ENCODE measurements at regions not wholly inside any gene's neighbourhood (a gene's known extent, or its start where the extent isn't known, plus 50 kb on each side); places are given as distances from the start of the nearest gene placed in this dataset.

DNA sequence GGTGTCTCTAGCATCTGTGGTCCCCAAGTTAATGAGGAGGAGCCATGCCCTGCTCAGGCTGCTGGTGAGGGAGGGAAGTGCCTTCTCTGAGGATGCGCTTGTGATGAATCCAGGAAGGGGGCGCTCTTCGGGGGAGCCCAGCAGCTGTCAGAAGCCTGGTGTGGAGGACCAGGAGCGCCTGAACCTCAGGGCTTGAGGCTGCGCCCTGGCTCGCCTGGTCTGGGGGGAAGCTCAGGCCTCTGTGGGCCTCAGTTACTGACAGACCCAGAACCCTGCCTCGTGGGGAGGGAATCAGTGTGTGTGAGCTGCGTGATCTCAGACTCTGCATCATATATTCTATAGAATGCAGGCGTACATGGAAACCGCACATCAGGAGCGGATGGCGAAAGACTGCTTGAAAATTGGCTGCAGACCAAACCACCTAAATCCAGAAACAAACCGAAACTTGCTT lies 126.1 kb downstream of the SEC14L1 start:
- no peak for ATAC-seq

DNA sequence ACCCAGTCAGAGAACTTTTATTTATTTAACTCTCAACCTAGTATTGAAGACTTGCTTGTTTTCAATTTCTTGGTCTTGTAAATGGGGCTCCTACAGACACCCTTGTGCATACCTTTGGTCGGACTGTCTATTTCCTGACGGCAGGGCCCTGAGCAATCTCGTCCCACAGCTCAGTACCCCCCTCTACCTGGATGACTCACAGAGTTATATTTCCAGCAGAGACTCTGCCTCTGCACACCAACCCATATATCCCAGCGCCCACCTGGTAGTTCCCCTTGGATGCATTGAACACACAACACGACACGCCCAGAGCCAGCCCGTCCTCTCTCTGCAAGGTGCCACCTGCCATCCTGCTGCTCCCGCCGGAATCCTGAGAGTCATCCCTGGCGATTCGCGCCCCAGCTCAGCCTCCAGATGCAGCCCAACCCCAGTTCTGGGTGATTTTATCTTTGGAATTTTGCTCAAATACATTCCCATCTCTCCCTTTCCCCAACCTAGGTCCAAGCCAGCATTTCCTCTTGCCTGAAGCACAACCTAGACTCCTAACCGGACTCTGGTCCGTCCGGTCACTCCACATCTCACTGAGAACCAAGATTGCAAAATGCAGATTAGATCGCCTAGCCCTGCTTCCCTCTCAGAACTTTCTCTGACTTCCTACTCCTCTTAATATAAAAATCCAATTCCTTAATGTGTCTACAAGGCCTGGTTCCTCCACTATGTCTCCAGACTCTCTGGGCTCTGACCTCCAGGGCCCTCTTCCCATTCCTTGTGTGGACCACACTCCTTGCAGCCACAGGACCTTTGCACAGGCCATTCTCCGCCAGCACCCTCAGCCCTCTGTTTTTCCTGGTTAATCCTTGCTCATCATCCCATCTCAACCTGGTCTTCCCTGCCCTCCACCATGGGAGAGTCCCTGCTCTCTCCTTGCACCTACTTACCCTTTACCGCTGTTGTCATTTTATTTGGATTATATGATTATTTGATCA lies 129.2 kb downstream of the SEC14L1 start:
- Mint-ChIP-seq H3K36me3 (peaks cover 11% of the 10 kb centered on the region), H3K4me1 (peaks cover 13% of the 10 kb centered on the region), H3K27ac (no peak overlapping the region), H3K9me3 (peaks cover 6% of the 10 kb centered on the region), H3K4me3 (no peak overlapping the region), H3K27me3 (peaks cover 49% of the 10 kb centered on the region)
- ATAC-seq: no peak

More for the DNA sequence above, 126.1 kb downstream of the SEC14L1 start:
- Mint-ChIP-seq H3K4me1 (no peaks in the 10 kb centered on the region), H3K9me3 (peaks cover 3% of the 10 kb centered on the region), H3K4me3 (no peak overlapping the region), H3K27me3 (peaks cover 58% of the 10 kb centered on the region), H3K27ac (no peak overlapping the region), H3K36me3 (peaks cover 5% of the 10 kb centered on the region)

DNA sequence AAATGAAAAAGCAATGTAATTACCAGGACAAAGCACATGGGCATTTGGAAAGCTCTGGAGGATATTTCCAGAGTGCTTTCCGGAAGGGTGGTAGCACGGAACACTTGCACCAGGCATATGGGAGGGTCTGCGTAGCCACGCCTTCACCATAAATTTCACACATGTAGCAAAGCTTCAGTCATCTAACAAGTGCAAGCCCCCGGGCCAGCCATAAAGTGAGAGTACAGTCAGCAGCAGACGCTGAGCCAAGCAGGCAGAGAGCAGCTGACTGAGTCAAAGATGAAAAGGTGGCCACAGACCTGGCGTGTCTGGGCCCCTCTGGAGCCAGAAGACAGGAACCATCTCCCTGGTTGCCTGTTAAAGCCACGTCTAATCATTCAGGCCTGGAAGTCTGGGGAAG lies 130.6 kb downstream of the SEC14L1 start:
- ATAC-seq: no peak
- Mint-ChIP-seq H3K27ac (no peak overlapping the region), H3K4me1 (peaks cover 13% of the 10 kb centered on the region), H3K36me3 (peaks cover 11% of the 10 kb centered on the region), H3K27me3 (peaks cover 35% of the 10 kb centered on the region), H3K4me3 (no peak overlapping the region), H3K9me3 (peaks cover 6% of the 10 kb centered on the region)

DNA sequence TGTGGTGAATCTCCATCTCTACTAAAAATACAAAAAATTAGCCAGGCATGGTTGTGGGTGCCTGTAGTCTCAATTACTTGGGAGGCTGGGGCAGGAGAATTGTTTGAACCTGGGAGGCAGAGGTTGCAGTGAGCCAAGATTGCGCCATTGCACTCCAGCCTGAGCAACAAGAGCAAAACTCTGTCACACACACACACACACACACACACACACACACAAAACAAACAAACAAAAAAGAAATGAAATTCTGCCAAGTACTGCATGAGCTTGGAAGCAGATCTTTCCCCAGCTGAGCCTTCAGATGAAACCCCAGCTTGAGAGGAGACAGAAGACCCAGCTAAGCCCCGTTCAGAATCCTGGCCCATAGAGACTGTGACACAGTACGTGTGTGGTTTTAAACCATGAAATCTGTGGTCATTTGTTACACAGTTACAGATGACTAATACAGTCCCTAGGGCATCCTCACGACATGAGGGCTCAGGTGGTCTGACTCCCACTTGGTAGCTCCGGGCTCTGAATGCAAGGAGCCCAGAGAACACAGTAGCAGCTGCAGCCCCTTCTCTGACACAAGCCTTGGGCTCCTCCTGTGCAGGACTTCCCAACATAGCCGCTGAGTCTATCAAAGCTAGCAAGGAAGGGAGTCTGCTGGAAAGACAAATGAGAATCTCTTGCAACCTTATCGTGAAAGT lies 132.8 kb downstream of the SEC14L1 start:
- peak; percentile 82 for ATAC-seq
- Mint-ChIP-seq H3K9me3 (peaks cover 6% of the 10 kb centered on the region), H3K27me3 (peaks cover 28% of the 10 kb centered on the region), H3K4me1 (peaks cover 13% of the 10 kb centered on the region), H3K27ac (no peak overlapping the region), H3K4me3 (no peak overlapping the region), H3K36me3 (peaks cover 11% of the 10 kb centered on the region)

DNA sequence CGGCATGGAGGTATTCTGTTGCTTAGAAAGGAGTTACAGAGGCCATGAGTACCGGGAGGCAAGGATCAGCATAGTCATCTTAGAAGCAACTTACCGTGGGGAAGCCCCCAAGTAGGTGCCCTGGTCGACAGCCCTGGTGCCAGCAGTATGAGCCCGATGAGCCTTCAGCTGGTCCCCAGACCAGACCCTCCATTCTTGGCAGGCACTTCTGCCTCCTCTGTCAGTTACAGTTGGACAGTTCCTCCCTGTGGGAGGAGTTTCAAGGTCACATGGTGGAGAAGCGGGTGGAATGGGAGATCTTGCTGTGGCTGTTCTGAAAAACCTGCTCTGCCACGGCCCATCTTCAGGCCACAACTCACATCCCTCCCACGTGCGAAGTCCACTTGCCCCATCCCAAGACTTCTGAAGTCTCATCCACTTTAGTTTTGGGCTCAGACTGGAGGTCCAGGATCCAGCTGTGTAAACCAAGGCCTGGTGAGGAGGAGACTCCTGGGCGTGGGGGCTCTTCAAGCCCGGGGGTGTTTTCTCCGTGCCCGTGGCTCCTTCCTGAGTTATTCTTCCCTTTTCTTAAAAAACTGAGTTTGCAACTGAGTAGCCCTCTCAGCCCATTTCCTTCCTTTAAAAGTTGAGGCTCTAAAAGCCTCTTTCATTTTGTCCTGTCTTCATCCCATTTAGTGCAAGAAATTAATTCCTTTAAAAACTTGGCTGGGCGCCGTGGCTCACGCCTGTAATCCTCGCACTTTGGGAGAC lies 133.5 kb downstream of the SEC14L1 start:
- peak; percentile 65 for ATAC-seq
- Mint-ChIP-seq H3K9me3 (peaks cover 6% of the 10 kb centered on the region), H3K4me1 (peaks cover 13% of the 10 kb centered on the region), H3K27ac (no peak overlapping the region), H3K27me3 (peaks cover 28% of the 10 kb centered on the region), H3K36me3 (peaks cover 11% of the 10 kb centered on the region), H3K4me3 (no peak overlapping the region)

DNA sequence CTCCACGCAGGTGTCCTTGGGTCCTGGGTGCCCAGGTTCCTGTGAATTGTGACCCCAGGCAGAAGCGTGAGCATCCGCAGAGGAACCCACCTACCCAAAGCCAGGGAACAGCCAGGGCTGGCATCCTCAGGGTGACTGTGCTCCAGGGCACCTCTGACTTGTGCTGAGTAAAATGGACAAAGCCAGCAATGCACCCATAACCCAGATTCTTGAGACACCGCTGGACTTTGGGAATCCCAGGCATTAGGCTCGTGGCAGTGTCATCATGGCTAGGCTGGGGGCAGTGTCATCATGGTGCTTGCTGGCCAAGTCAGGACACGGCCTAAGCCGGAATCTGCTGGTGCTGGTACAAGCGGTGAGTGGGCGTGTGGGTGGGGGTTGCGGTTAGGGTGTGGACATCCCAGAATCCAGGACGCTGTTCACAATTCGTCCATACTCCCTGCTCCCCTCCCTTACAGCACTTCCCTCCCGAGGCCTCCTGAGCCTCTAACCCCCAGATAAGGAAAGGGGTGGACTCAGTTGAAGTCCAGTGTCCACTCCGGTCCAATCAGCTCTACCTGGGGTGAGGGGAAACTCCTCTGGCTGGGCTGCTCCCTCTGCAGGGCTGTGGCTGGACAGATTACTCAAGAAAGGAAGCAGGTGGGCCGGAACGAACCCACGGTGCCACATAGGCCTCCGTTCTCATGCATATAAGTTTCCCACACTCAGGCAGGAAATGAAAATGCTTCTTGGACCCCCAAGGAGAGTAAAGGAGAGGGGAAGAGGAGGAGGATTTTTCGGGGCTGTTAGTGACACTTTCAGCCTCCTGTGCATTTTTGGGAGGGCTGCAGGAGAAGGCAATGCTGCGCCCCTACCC lies 138.9 kb downstream of the SEC14L1 start:
- Mint-ChIP-seq H3K36me3 (peaks cover 6% of the 10 kb centered on the region), H3K9me3 (no peaks in the 10 kb centered on the region), H3K4me1 (peaks cover 37% of the 10 kb centered on the region), H3K27ac (no peak overlapping the region), H3K27me3 (peaks cover 9% of the 10 kb centered on the region), H3K4me3 (peak overlapping the region; percentile 66)
- no peak for ATAC-seq

DNA sequence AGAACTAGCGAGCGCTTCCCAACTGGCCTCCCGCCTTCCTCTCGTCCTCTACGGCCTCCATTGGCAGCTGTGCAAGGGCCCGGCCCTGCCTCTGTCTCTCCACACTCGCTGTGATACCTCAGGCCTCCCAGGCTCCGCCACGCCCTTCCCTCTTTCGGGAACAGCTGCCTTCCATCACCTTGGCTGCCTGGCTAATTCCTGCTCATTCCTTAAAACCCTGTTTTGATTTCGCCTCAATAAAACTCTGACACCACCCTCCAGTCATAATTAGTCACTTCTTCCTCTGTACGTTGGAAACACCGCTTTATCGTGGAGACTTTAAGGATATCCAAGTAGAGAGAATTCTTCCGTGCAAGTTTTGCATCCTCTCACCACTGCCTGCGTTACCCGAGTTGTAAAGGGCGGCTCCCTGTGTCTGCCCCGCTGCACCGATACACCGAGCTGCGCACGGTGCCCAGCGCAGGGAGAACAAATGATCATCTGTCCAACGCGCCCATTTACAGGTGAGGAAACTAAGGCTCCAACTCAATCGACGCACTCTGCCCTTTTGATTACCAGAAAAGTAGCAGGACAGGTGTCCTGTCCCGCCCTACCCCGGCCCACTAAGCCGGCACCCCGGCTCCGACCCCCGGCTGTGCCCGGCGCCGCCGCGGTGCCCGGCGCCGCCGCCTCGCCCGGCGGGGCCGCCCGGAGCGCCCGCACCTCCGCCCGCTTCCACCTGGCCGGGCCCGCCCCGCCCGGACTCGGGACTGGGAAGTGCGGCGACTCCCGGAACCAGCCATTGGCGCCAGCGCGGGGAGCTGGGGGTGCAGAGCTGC lies 139.7 kb downstream of the SEC14L1 start:
- ATAC-seq: peak; percentile 2
- peak overlapping the region; percentile 53 for H3K27ac Mint-ChIP-seq
- peaks cover 9% of the 10 kb centered on the region for H3K27me3 Mint-ChIP-seq

DNA sequence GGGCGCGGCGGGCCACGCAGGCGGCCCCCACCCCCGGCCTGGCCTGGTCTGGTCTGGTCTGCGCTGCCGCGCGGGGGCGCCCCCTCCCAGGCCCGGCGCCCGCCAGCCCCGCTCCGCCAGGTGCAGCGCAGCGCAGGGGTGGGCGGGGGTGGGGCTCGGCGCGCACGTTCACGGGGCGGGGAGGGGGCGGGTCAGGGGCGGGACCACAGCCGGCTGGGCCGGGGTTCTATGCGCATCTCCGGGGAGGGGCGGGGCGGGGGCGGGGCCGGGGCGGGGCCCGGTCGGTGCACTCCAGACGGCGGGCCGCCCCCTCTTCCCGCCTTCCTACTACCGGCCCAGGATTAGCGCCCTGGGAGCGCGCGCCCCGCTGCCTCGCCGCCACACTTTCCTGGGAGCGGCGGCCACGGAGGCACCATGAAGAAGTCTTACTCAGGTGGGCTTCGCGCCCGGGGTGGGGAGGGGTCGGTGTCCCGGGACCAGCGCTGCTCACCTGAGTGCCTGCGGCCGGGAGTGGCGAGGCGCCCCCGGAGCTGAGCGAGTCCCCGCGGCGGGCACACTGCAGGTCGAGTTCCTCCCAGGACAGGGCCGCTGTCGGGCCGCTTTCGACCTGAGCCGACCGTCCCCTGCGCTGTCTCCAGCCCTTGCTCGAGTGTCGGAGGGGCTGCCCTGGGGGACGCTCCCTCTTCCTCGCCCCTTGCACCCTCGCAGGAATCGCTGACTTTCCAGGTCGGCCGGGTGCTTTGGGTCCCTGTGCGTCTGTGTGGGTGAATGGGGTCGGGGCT lies 140.5 kb downstream of the SEC14L1 start:
- peak overlapping the region; percentile 86 for H3K27ac Mint-ChIP-seq
- H3K36me3 Mint-ChIP-seq: peaks cover 6% of the 10 kb centered on the region
- peak; percentile 93 for ATAC-seq
- peak overlapping the region; percentile 86 for H3K4me3 Mint-ChIP-seq
- peaks cover 45% of the 10 kb centered on the region for H3K4me1 Mint-ChIP-seq
- no peaks in the 10 kb centered on the region for H3K9me3 Mint-ChIP-seq
- peaks cover 9% of the 10 kb centered on the region for H3K27me3 Mint-ChIP-seq

More for the DNA sequence above, 139.7 kb downstream of the SEC14L1 start:
- peaks cover 6% of the 10 kb centered on the region for H3K36me3 Mint-ChIP-seq
- peaks cover 38% of the 10 kb centered on the region for H3K4me1 Mint-ChIP-seq
- H3K9me3 Mint-ChIP-seq: no peaks in the 10 kb centered on the region
- peak overlapping the region; percentile 66 for H3K4me3 Mint-ChIP-seq

DNA sequence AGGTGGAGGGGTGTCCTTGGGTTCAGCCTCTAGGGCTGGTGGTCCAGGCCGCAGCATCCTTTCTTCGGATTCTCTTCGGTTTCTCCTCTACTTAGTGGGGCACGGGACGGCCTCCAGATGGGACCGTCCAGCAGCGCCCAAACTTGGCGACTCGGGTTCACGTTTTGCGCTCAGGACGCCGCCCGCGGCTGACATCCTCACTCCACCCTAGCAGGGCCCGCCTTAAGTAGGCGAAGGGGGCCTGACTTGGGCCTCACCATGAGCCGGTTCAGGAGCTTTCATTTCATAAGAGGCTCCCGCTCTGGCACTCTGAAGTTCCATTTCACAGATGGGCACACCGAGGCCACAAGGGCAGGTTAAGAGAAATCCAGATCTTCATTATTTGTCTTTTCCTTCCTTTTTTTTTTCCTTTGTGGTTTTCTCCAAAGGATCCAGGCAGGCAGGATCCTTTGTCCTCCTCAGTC lies 141.2 kb downstream of the SEC14L1 start:
- ATAC-seq: peak; percentile 1
- Mint-ChIP-seq H3K4me3 (peak overlapping the region; percentile 86), H3K4me1 (peaks cover 45% of the 10 kb centered on the region), H3K27me3 (peaks cover 9% of the 10 kb centered on the region), H3K9me3 (no peaks in the 10 kb centered on the region), H3K27ac (peak overlapping the region; percentile 86), H3K36me3 (peaks cover 6% of the 10 kb centered on the region)

DNA sequence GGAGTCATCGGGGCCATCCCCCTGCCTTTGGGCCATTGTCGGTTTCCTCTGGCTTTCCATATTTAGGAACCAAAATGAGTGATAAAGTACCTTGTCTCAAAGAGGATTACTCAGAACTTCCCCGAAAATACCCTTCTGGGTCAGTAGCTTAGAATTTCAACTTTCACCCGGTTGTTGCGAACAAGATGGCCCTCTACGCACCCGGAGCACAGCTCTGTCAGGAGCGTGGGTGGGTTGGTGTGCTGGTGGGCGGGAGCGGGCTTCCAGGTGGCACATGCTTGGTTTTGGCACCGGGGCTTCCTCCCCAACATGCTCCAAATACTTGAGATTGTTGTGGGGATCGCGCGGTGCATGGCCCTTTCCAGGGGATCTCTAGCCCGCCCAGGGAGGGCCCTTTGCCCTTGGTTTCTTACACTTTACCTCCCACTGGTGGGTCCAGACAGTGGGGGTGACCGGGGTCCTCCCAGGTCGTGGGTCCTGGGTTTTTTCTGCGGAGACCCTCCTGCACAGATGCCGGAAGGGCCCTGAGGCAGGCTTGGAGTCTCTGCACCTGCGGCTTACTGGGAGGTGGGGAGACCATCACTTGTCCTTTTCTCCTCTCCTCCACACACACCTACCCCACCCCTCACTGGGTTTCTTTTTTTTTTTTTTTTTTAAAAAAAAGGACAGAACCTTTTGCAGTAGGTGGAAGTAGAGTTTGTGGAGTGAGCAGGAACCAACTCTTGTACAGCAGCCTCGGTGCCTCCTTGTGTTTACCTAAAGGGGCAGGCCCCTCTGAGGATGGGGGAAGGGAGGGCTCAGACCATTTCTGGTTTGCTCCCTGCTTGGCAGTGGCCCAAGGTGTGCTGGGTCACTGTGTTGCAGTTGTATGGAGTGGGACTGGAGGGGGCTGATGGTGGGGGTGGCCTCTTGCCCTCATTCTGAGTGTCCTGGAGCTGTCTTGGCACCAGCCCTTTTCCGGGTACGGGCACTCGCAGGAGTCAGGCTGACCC lies 142.1 kb downstream of the SEC14L1 start:
- peak overlapping the region; percentile 86 for H3K27ac Mint-ChIP-seq
- peak; percentile 48 for ATAC-seq

DNA sequence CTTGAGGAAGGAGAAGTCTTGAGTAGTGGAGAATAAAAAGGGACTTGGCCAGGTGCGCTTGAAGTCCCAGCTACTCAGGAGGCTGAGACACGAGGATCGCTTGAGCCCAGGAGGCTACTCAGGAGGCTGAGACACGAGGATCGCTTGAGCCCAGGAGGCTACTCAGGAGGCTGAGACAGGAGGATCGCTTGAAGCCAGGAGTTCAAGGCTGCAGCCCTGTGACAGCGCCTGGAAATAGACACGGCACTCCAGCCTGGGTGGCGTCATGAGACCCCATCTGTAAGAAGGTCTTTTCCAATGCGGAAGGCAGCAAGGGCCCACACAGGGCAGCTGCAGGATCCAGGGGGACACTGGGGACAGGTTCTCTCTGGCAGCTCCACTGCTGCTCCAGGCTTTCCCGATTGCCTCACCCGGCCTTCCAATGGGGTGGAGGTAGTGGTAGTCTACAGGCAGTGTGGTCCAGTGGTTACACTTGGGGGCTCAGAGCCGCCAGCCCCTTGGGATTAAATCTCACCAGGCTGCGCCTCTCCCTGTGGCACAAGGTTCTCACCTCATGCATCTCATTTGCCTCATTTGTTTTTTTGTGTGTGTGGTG lies 143.4 kb downstream of the SEC14L1 start:
- no peak for ATAC-seq
- Mint-ChIP-seq H3K27ac (no peak overlapping the region), H3K27me3 (peaks cover 9% of the 10 kb centered on the region), H3K36me3 (peaks cover 6% of the 10 kb centered on the region), H3K4me1 (peaks cover 45% of the 10 kb centered on the region), H3K9me3 (no peaks in the 10 kb centered on the region), H3K4me3 (no peak overlapping the region)

More for the DNA sequence above, 142.1 kb downstream of the SEC14L1 start:
- no peaks in the 10 kb centered on the region for H3K9me3 Mint-ChIP-seq
- H3K4me3 Mint-ChIP-seq: peak overlapping the region; percentile 86
- peaks cover 6% of the 10 kb centered on the region for H3K36me3 Mint-ChIP-seq
- H3K4me1 Mint-ChIP-seq: peaks cover 45% of the 10 kb centered on the region
- H3K27me3 Mint-ChIP-seq: peaks cover 9% of the 10 kb centered on the region
